ENCODE measurements at regions not wholly inside any gene's neighbourhood (a gene's known extent, or its start where the extent isn't known, plus 50 kb on each side); places are given as distances from the start of the nearest gene placed in this dataset.

GRCh38 chr3:159429702-159430101 lies 558.9 kb upstream of the IL12A start:
- H3K27me3 ChIP-seq (ENCODE audit: insufficient read depth, low read depth): no peaks in the 10 kb centered on the region
- no peak overlapping the region for H3K9ac ChIP-seq
- no peaks in the 10 kb centered on the region for H3K79me2 ChIP-seq (ENCODE audit: insufficient read depth, low read depth)
- H3K27ac ChIP-seq: no peak overlapping the region
- no peak overlapping the region for H3K4me2 ChIP-seq
- H3K36me3 ChIP-seq (ENCODE audit: insufficient read depth): no peaks in the 10 kb centered on the region
- H2AFZ ChIP-seq (ENCODE audit: low read depth): no peak overlapping the region
- no peaks in the 10 kb centered on the region for H3K4me1 ChIP-seq (ENCODE audit: low read depth, poor library complexity, severe bottlenecking)
- no peak overlapping the region for H3K4me3 ChIP-seq (IDR thresholded peaks at IDR 0.05; ENCODE audit: insufficient read depth, low read depth, low read length)
- no peak for TF ChIP-seq CTCF (conservative IDR thresholded peaks at IDR 0.05; ENCODE audit: low read depth, low read length)
- no peaks in the 10 kb centered on the region for H4K20me1 ChIP-seq (ENCODE audit: insufficient read depth)

- Histone ChIP-seq H3K27me3 (ENCODE audit: insufficient read depth, low read depth) (no peaks in the 10 kb centered on the region), H3K9ac (no peak overlapping the region), H3K27ac (no peak overlapping the region), H3K4me1 (ENCODE audit: low read depth, poor library complexity, severe bottlenecking) (no peaks in the 10 kb centered on the region), H4K20me1 (ENCODE audit: insufficient read depth) (no peaks in the 10 kb centered on the region), H2AFZ (ENCODE audit: low read depth) (no peak overlapping the region), H3K36me3 (ENCODE audit: insufficient read depth) (no peaks in the 10 kb centered on the region), H3K4me3 (IDR thresholded peaks at IDR 0.05; ENCODE audit: insufficient read depth, low read depth, low read length) (no peak overlapping the region), H3K79me2 (ENCODE audit: insufficient read depth, low read depth) (no peaks in the 10 kb centered on the region), H3K4me2 (no peak overlapping the region)
- TF ChIP-seq CTCF (conservative IDR thresholded peaks at IDR 0.05; ENCODE audit: low read depth, low read length): no peak
Observed at GRCh38 chr3:159432682-159433340, 555.8 kb upstream of the IL12A start.

GRCh38 chr3:159439346-159439745 lies 549.3 kb upstream of the IL12A start:
- Histone ChIP-seq H3K9ac (no peak overlapping the region), H4K20me1 (ENCODE audit: insufficient read depth) (no peaks in the 10 kb centered on the region), H3K27ac (no peak overlapping the region), H3K4me3 (IDR thresholded peaks at IDR 0.05; ENCODE audit: insufficient read depth, low read depth, low read length) (no peak overlapping the region), H3K4me2 (no peak overlapping the region), H3K27me3 (ENCODE audit: insufficient read depth, low read depth) (no peaks in the 10 kb centered on the region), H3K79me2 (ENCODE audit: insufficient read depth, low read depth) (no peaks in the 10 kb centered on the region), H2AFZ (ENCODE audit: low read depth) (no peak overlapping the region), H3K4me1 (ENCODE audit: low read depth, poor library complexity, severe bottlenecking) (no peaks in the 10 kb centered on the region), H3K36me3 (ENCODE audit: insufficient read depth) (no peaks in the 10 kb centered on the region)
- TF ChIP-seq CTCF (conservative IDR thresholded peaks at IDR 0.05; ENCODE audit: low read depth, low read length): no peak

GRCh38 chr3:159441279-159441678 lies 547.4 kb upstream of the IL12A start:
- TF ChIP-seq CTCF (conservative IDR thresholded peaks at IDR 0.05; ENCODE audit: low read depth, low read length): no peak
- Histone ChIP-seq H2AFZ (ENCODE audit: low read depth) (no peak overlapping the region), H4K20me1 (ENCODE audit: insufficient read depth) (no peaks in the 10 kb centered on the region)

More at GRCh38 chr3:159441279-159441678, 547.4 kb upstream of the IL12A start:
- Histone ChIP-seq H3K27ac (no peak overlapping the region), H3K79me2 (ENCODE audit: insufficient read depth, low read depth) (no peaks in the 10 kb centered on the region), H3K4me2 (no peak overlapping the region), H3K27me3 (ENCODE audit: insufficient read depth, low read depth) (no peaks in the 10 kb centered on the region), H3K4me1 (ENCODE audit: low read depth, poor library complexity, severe bottlenecking) (no peaks in the 10 kb centered on the region), H3K36me3 (ENCODE audit: insufficient read depth) (no peaks in the 10 kb centered on the region), H3K4me3 (IDR thresholded peaks at IDR 0.05; ENCODE audit: insufficient read depth, low read depth, low read length) (no peak overlapping the region), H3K9ac (no peak overlapping the region)

Data from KMS-11 (cell line).